ENCODE measurements at regions not wholly inside any gene's neighbourhood (a gene's known extent, or its start where the extent isn't known, plus 50 kb on each side); places are given as distances from the start of the nearest gene placed in this dataset.

GRCh38 chr11:97461044-97461880 is 1071.4 kb downstream of the JRKL start:
- no peak for TF ChIP-seq EZH2phosphoT487 (IDR thresholded peaks at IDR 0.05; ENCODE audit: low read depth)
- no peak for TF ChIP-seq CTCF (IDR thresholded peaks at IDR 0.05; ENCODE audit: low read depth, low read length)

Data from OCI-LY3 (cell line).